ENCODE measurements at regions not wholly inside any gene's neighbourhood (a gene's known extent, or its start where the extent isn't known, plus 50 kb on each side); places are given as distances from the start of the nearest gene placed in this dataset.

DNA sequence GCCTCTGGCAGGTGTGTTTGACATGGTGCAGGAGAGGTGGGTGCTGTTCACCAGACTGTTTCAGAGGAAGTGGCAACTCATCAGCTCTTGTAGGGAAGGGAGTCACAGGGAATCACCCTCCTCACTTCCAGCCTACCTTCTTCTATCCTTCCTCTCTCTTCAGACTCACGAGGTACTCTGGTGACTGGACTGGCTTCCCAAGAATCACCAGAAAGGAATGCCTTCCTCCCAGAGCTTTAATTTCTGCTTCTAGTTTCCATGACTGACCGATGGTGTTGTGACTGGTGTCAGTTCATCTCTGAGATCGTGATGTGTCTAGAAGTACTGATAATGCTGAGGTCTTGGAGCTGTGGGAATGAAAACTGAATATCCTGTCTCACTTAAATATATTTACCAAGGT lies 247.3 kb downstream of the KCTD12 start:
- TF ChIP-seq, protein P1, sequence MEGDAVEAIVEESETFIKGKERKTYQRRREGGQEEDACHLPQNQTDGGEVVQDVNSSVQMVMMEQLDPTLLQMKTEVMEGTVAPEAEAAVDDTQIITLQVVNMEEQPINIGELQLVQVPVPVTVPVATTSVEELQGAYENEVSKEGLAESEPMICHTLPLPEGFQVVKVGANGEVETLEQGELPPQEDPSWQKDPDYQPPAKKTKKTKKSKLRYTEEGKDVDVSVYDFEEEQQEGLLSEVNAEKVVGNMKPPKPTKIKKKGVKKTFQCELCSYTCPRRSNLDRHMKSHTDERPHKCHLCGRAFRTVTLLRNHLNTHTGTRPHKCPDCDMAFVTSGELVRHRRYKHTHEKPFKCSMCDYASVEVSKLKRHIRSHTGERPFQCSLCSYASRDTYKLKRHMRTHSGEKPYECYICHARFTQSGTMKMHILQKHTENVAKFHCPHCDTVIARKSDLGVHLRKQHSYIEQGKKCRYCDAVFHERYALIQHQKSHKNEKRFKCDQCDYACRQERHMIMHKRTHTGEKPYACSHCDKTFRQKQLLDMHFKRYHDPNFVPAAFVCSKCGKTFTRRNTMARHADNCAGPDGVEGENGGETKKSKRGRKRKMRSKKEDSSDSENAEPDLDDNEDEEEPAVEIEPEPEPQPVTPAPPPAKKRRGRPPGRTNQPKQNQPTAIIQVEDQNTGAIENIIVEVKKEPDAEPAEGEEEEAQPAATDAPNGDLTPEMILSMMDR (IDR thresholded peaks at IDR 0.05) = no peak
- no peak for TF ChIP-seq POLR2A (IDR thresholded peaks at IDR 0.05)
- TF ChIP-seq EP300 (IDR thresholded peaks at IDR 0.05) = no peak

All from tibial nerve (tissue), 4 donors.